H9 (cell line): ENCODE measurements at regions not wholly inside any gene's neighbourhood (a gene's known extent, or its start where the extent isn't known, plus 50 kb on each side); places are given as distances from the start of the nearest gene placed in this dataset.

Source experiments
- DNase-seq: peaks from one replicate; pipeline ENCODE4 v3.0.0-alpha.2; 2017
- H2AFZ ChIP-seq: one replicate; pipeline ENCODE4 v1.6.1; 2013; ENCODE audit warnings: mild to moderate bottlenecking, low read length, control low read depth, moderate library complexity
- H2AK5ac ChIP-seq: 2 replicates; pipeline ENCODE4 v1.6.1; 2013; ENCODE audit warnings: low read length, control low read depth, mixed read lengths; ENCODE audit not compliant: insufficient read length
- H2BK120ac ChIP-seq: one replicate; pipeline ENCODE4 v1.6.1; 2013; ENCODE audit warnings: low read depth, mild to moderate bottlenecking, low read length, control low read depth, inconsistent platforms; ENCODE audit not compliant: poor library complexity, severe bottlenecking
- H2BK12ac ChIP-seq: 2 replicates; pipeline ENCODE4 v1.6.1; 2013; ENCODE audit warnings: low read length, control low read depth, mixed read lengths, low read depth; ENCODE audit not compliant: insufficient read length
- H2BK15ac ChIP-seq: 2 replicates; pipeline ENCODE4 v1.6.1; 2013; ENCODE audit warnings: low read depth, low read length, control low read depth
- H2BK20ac ChIP-seq: one replicate; pipeline ENCODE4 v1.6.1; 2013; ENCODE audit warnings: low read depth, mild to moderate bottlenecking, low read length, control low read depth, inconsistent platforms; ENCODE audit not compliant: poor library complexity, severe bottlenecking
- H2BK5ac ChIP-seq: 2 replicates; pipeline ENCODE4 v1.6.1; 2013; ENCODE audit warnings: low read length, control low read depth, mixed read lengths; ENCODE audit not compliant: insufficient read length
- H3K14ac ChIP-seq: 2 replicates; pipeline ENCODE4 v1.6.1; 2013; ENCODE audit warnings: low read length, control low read depth; ENCODE audit not compliant: insufficient read depth
- H3K18ac ChIP-seq: 2 replicates; pipeline ENCODE4 v1.6.1; 2013; ENCODE audit warnings: low read depth, mild to moderate bottlenecking, mixed read lengths, low read length, control low read depth; ENCODE audit not compliant: insufficient read length
- H3K23ac ChIP-seq: 2 replicates; pipeline ENCODE4 v1.6.1; 2013; ENCODE audit warnings: low read length, control low read depth, mixed read lengths, low read depth; ENCODE audit not compliant: insufficient read length
- H3K23me2 ChIP-seq: 2 replicates; pipeline ENCODE4 v1.6.1; 2013; ENCODE audit warnings: low read depth, mild to moderate bottlenecking, mixed read lengths, low read length, control low read depth; ENCODE audit not compliant: insufficient read length, poor library complexity, severe bottlenecking
- H3K27ac ChIP-seq: 2 replicates; pipeline ENCODE4 v1.5.1; 2013; ENCODE audit warnings: low read length, control low read depth, mixed read lengths, low read depth; ENCODE audit not compliant: insufficient read length
- H3K27me3 ChIP-seq: 2 replicates; pipeline ENCODE4 v1.6.1; 2013; ENCODE audit warnings: low read length, control low read depth, inconsistent platforms; ENCODE audit not compliant: insufficient read depth
- H3K4ac ChIP-seq: 2 replicates; pipeline ENCODE4 v1.6.1; 2013; ENCODE audit warnings: low read depth, mild to moderate bottlenecking, control low read depth, inconsistent platforms, low read length, moderate library complexity
- H3K4me1 ChIP-seq: 2 replicates; pipeline ENCODE4 v1.6.1; 2013; ENCODE audit warnings: low read length, control low read depth, inconsistent platforms; ENCODE audit not compliant: insufficient read depth
- H3K4me2 ChIP-seq: 2 replicates; pipeline ENCODE4 v1.6.1; 2013; ENCODE audit warnings: low read length, control low read depth, mixed read lengths; ENCODE audit not compliant: insufficient read length, insufficient read depth
- H3K56ac ChIP-seq: 2 replicates; pipeline ENCODE4 v1.6.1; 2013; ENCODE audit warnings: low read depth, mild to moderate bottlenecking, mixed read lengths, low read length, control low read depth; ENCODE audit not compliant: insufficient read length
- H3K79me1 ChIP-seq: 2 replicates; pipeline ENCODE4 v1.6.1; 2013; ENCODE audit warnings: low read depth, mild to moderate bottlenecking, moderate library complexity, low read length, control low read depth, inconsistent platforms; ENCODE audit not compliant: insufficient read depth, poor library complexity, severe bottlenecking
- H3K79me2 ChIP-seq: 2 replicates; pipeline ENCODE4 v1.6.1; 2013; ENCODE audit warnings: low read length, control low read depth, inconsistent platforms; ENCODE audit not compliant: insufficient read depth
- H3K9ac ChIP-seq: 2 replicates; pipeline ENCODE4 v1.6.1; 2013; ENCODE audit warnings: low read length, control low read depth, mixed read lengths; ENCODE audit not compliant: insufficient read length; ENCODE audit errors: extremely low read depth
- H3K9me3 ChIP-seq: one replicate; pipeline ENCODE4 v1.6.1; 2013; ENCODE audit warnings: low read depth, low read length, inconsistent platforms; ENCODE audit not compliant: control insufficient read depth
- H3T11ph ChIP-seq: one replicate; pipeline ENCODE4 v1.6.1; 2013; ENCODE audit warnings: mild to moderate bottlenecking, low read length, control low read depth, inconsistent platforms
- H4K20me1 ChIP-seq: one replicate; pipeline ENCODE4 v1.6.1; 2013; ENCODE audit not compliant: control insufficient read depth, insufficient read length, insufficient read depth
- H4K5ac ChIP-seq: 2 replicates; pipeline ENCODE4 v1.6.1; 2013; ENCODE audit warnings: low read depth, mild to moderate bottlenecking, mixed read lengths, low read length, control low read depth; ENCODE audit not compliant: insufficient read length
- H4K8ac ChIP-seq: replicated peaks from 2 replicates; pipeline ENCODE4 v1.6.1; 2013; ENCODE audit warnings: low read length, control low read depth, mixed read lengths, low read depth; ENCODE audit not compliant: insufficient read length
- H4K91ac ChIP-seq: 2 replicates; pipeline ENCODE4 v1.6.1; 2013; ENCODE audit warnings: low read depth, mild to moderate bottlenecking, moderate library complexity, mixed read lengths, low read length, control low read depth; ENCODE audit not compliant: insufficient read length
- H3K27ac Mint-ChIP-seq, 3 experiments: 2 replicates in 2 of 3; 3 replicates in 1 of 3; pipeline ENCODE4 v1.8.0; 2020 to 2021; ENCODE audit warnings: mixed read lengths in 3 of 3, mild to moderate bottlenecking in 1 of 3, moderate library complexity in 1 of 3
- H3K27me3 Mint-ChIP-seq: 2 replicates; pipeline ENCODE4 v1.8.0; 2021; ENCODE audit warnings: low read depth, mild to moderate bottlenecking, moderate library complexity, mixed read lengths
- H3K36me3 Mint-ChIP-seq, 3 experiments: 2 replicates in 2 of 3; 3 replicates in 1 of 3; pipeline ENCODE4 v1.8.0; 2020 to 2021; ENCODE audit warnings: low read depth in 3 of 3, mixed read lengths in 3 of 3; ENCODE audit not compliant: insufficient read depth in 1 of 3
- H3K4me1 Mint-ChIP-seq, 2 experiments: 2 replicates each; pipeline ENCODE4 v1.8.0; 2020; ENCODE audit warnings: mixed read lengths in 2 of 2
- H3K4me3 Mint-ChIP-seq, 2 experiments: 2 replicates in 1 of 2; 3 replicates in 1 of 2; pipeline ENCODE4 v1.8.0; 2020 to 2021; ENCODE audit warnings: mild to moderate bottlenecking in 2 of 2, mixed read lengths in 2 of 2, moderate library complexity in 1 of 2
- H3K9me3 Mint-ChIP-seq, 2 experiments: 2 replicates in 1 of 2; 3 replicates in 1 of 2; pipeline ENCODE4 v1.8.0; 2020; ENCODE audit warnings: mild to moderate bottlenecking in 2 of 2, mixed read lengths in 2 of 2, moderate library complexity in 1 of 2
- CTCF ChIP-seq: fragments of 200-600 bp; sonication (generic); conservative IDR thresholded peaks from 3 replicates; pipeline ENCODE4 v1.8.0; 2021; ENCODE audit warnings: antibody characterized with exemption, mild to moderate bottlenecking
- WGBS: extraction: QIAGEN DNeasy Blood & Tissue Kit; methylation state at CpG from one replicate; pipeline ENCODE4 v1.1.7; 2013; ENCODE audit warnings: missing lambda C conversion rate, low lambda C conversion rate, mixed read lengths; ENCODE audit not compliant: insufficient read length; ENCODE audit errors: extremely low coverage; 5-methylcytosine and 5-hydroxymethylcytosine counted together

GRCh38 chr4:180057299-180057721 is 2185.9 kb upstream of the TENM3 start:
- peaks cover 43% of the 10 kb centered on the region for H3K27me3 Mint-ChIP-seq
- no peak overlapping the region for H2BK5ac ChIP-seq
- no peak overlapping the region for H2BK20ac ChIP-seq
- H3K18ac ChIP-seq, result no peak overlapping the region
- H3K79me2 ChIP-seq, result no peaks in the 10 kb centered on the region
- H2BK15ac ChIP-seq, result no peak overlapping the region
- H3K4me1 Mint-ChIP-seq, result peaks cover 15 to 19% of the 10 kb centered on the region in 2 experiments
- H3K9me3 Mint-ChIP-seq, result no peaks in the 10 kb centered on the region; a peak in 1 of 5 replicates
- H3K27me3 ChIP-seq, result peaks cover 6% of the 10 kb centered on the region; the same call in 1 of the 2 replicates
- H3K79me1 ChIP-seq, result no peaks in the 10 kb centered on the region
- H3T11ph ChIP-seq, result no peak overlapping the region
- H2BK120ac ChIP-seq, result no peak overlapping the region
- H4K20me1 ChIP-seq, result no peaks in the 10 kb centered on the region
- no peak overlapping the region for H2AK5ac ChIP-seq
- H3K4me1 ChIP-seq, result no peaks in the 10 kb centered on the region; the same call in 1 of the 2 replicates
- H3K27ac Mint-ChIP-seq, result peak overlapping the region in 1 of 3 experiments; percentile 86; a peak in 3 of 7 replicates
- H4K5ac ChIP-seq, result no peak overlapping the region
- H3K9ac ChIP-seq, result no peak overlapping the region
- H3K23ac ChIP-seq, result no peak overlapping the region
- H4K91ac ChIP-seq, result no peak overlapping the region
- no peak overlapping the region for H3K27ac ChIP-seq
- no peaks in the 10 kb centered on the region for H3K36me3 Mint-ChIP-seq
- H2BK12ac ChIP-seq, result no peak overlapping the region
- no peak overlapping the region for H4K8ac ChIP-seq
- H3K4me3 Mint-ChIP-seq, result peak overlapping the region; percentile 86 to 89
- no peak overlapping the region for H3K4ac ChIP-seq
- DNase-seq, result no peak
- no peak overlapping the region for H2AFZ ChIP-seq
- no peaks in the 10 kb centered on the region for H3K9me3 ChIP-seq
- WGBS, result no CpG with 5 or more reads among the region's 8 CpGs
- no peak overlapping the region for H3K56ac ChIP-seq
- peaks cover 11% of the 10 kb centered on the region for H3K23me2 ChIP-seq
- H3K14ac ChIP-seq, result no peak overlapping the region
- H3K4me2 ChIP-seq, result peak overlapping the region; percentile 94
- TF ChIP-seq CTCF, result peak; percentile 66
